Stimulated activated CD8-positive, alpha-beta memory T cell treated with anti-CD3 and anti-CD28 coated beads, Interleukin-7, amount 100 ng/mL, for 48 hours (primary cell): ENCODE measurements at regions not wholly inside any gene's neighbourhood (a gene's known extent, or its start where the extent isn't known, plus 50 kb on each side); places are given as distances from the start of the nearest gene placed in this dataset.
"Not testable (repeated sequence)": the region's sequence is repeated elsewhere in the genome, so short reads cannot be mapped to it uniquely, and the experiment has no call there.

ENCODE experiments used
- DNase-seq, 2 donors: peaks; one replicate each; pipeline ENCODE4 v3.0.0-alpha.2; 2020; ENCODE audit warnings: low read depth in 1 of 2; ENCODE audit errors: extremely low read depth in 1 of 2

DNA sequence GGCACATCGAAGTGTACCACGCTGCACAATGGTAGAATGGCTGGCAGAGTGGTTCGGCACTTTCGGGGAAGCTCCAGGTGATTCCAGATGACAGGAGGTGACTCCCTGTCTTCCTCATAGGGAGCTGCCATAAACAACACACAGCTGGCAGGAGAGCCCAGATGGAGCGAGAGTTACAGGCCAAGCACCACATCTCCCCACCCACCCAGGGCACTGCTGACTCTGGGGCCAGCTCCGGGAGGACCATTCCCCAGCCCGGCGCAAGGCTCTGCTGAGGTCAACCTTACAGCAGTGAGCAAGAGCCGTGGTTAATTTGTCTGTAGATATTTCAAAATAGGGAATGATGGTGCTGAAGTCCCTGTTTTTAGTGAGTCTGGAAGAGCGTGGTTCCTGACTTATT, 78.8 kb upstream of the HMGXB4 start:
- no peak for DNase-seq

DNA sequence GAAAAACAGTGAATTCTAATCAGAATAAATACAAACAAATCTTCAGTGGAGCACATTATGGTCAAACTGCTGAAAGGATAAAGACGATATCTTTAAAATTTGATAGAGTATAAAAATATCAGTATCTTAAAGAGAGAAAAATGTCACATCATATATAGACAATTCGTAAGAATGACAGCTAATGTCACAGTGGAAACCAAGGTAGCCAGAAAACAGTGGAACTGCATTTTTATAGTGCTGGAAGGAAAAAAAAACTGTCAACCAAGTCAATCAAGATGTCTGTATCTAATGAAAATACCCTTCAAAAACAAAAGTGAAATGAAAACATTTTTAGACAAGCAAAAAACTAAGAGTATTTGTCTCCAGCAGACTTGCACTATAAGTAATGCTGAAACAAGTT, 73.4 kb upstream of the HMGXB4 start:
- no peak for DNase-seq

DNA sequence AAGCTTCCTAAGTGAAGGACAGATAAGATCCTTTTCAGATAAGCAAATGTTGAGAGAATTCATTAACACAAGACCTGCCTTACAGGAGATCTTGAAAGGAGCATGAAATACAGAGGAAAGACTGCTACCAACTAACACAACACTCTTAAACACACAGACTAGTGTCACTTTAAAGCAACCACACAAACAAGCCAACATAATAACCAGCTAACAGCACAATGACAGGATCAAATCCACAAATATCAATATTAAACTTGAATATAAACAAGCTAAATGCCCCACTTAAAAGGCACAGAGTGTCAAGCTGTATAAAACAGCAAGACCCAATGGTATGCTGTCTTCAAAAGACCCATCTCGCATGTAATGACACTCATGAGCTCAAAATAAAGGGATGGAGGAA, 70.8 kb upstream of the HMGXB4 start:
- DNase-seq = no peak

DNA sequence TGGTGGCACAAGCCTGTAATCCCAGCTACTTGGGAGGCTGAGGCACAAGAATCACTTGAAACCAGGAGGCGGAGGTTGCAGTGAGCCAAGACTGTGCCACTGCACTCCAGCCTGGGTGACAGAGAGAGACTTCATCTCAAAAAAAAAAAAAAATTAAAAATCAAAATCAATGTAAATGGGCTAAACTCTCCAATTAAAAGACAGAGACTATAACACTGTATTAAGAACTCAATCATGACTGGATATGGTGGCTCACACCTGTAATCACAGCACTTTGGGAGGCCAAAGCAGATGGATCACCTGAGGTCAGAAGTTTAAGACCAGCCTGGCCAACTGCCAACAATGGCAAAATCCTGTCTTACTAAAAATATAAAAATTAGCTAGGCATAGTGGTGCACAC, 68.4 kb upstream of the HMGXB4 start:
- DNase-seq = not testable (repeated sequence)

DNA sequence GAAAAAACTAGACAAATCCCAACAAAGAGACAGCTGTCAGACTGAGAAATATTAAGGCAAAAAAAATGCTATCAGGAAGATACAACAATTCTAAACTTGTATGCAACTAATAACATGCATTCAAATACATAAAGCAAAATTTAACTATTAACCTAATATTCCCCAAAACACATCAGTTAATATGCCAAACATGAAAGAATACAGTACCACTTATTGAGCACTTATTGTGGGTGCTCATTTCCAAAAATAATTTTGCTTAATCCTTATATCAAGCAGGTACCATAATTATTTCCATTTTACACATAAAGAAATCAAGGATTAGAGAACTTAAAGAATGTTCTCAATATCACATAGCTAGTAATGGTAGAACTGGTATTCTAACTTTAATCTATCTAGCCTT, 67.7 kb upstream of the HMGXB4 start:
- DNase-seq = no peak

DNA sequence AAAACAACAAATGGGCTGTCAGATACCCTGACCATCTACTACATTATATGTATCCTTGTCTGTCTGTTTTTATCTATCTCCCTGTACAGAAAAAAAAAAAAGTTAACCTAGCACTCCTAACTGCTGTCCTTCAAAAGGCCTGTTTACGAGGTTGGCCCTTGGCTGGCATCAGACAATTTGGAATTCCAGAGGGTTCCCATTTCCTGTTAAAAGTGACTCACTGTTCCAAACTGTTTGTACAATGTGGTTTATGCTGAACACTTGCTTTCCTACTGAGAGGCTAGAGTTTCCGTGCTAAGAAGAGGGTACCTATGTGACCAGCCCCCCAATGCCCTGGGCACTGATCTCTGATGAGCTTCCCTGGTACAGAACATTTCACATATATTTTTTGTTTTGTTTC, 65.9 kb upstream of the HMGXB4 start:
- DNase-seq = no peak

DNA sequence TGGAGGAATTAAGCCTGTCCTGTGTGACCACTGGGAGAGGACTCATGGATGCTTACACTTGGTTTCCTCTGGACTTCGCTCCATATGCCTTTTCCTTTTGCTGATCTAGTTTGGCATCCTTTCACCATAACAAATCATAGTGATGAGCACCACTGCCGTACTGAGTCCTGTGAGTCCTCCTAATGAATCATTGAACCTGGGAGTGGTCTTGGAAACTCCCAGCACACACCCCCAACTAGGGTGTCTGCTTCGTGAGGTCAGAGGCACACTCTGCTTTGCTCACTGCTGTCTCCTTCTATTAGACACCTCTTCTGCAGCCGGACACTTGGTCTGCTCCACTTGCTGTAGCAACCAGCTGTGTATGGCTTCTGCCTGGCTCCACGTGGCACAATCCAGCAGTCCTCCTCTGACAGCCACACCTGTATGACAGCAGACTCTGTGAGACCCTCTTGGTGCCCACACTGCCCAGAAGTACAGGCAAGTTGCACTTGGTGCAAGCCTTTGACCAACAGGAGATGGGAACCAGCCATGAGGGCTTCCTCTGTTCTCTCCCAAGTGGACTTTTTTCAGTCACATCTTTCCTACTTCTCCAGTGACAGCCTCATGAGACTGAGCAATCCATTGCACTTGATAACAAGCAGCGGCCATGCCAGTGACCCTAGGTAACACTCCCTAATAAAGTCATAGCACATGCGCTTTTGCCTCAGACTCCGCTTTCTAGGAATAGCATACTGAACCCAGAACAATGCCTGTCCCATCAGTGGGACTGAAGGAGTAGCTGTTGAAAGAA, 65.0 kb upstream of the HMGXB4 start:
- no peak for DNase-seq

DNA sequence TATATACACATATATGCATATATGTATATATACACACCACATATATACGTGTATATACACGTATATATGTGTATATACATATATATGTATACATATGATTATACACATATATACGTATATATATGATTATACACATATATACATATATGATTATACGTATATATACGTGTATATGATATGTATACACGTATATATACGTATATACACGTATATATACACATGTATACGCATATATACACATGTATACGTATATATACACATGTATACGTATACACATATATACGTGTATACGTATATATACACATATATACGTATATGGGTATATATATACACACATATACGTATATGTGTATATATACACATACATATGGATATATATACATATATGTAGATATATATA, 62.1 kb upstream of the HMGXB4 start:
- DNase-seq = no peak

DNA sequence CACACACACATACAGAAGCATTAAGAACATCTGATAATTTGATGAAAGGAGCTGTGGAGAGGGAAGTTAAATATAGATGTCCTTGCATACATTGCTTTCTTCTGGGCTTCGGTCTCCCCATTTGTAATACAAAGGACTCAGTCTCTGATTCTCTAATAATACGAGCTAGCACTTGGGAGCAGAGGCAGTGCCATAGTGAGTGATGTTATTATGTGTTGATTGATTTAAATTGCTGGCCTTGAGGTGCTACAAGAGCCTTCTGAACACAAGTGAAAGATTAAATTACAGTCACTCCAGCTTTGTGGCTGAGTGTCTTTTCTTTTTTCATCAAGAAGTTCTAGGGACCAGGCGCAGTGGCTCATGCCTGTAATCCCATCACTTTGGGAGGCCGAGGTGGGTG, 61.5 kb upstream of the HMGXB4 start:
- no peak for DNase-seq

DNA sequence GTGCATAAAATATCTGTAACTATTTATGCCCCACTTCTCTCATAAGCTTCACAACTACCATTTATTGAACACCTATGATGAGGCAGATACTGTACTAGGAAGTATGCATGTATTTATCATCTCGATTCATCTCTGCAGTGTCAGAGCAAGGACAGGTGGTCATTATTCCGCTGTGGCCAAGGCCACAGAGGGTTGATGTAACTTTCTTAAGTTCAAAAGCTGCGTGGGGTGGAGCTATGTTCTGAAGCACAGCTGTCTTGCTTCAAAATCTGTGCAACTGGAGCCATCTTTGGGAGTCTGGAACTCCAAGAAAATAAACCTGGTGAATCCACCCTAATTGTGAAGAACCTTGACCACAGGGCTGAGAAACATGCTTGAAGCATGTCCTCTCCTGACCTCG, 60.2 kb upstream of the HMGXB4 start:
- no peak for DNase-seq

DNA sequence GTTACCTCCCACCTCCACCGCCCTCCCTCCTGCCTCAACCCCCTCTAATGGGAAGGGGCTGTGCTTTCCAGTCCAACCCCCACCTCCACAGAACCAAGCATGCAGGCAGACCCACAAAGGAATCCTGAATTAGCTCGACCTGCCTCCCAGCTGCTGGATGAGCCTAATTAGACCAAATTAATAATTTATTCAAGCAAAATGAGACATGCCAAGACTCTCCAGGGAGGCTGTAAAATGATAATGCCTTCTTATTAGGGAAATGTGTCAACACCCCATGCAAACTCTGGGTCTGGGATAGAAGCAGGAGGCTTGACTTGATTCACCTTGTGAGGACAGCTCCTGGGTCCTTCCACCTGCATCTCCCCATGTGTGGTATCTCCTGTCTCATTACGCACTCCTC, 59.4 kb upstream of the HMGXB4 start:
- no peak for DNase-seq

DNA sequence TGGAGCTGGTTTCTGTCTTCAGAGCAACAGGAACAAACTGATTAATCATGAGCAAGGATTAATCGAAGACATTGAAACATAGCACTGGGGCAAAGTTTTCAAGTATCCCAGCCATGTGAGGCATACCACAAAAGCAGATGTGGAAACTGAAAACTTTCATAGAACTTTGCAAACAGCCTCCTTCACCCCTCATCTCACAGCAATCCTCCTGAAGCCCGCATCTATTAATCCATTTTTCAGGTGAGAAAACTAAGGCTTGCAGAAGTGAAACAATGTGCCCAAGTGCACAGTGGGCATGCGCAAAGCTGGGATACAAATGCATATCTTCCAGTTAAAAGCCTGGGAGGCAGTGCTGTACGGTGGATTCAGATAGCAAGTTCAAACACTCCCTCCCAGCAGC, 58.6 kb upstream of the HMGXB4 start:
- DNase-seq = no peak

DNA sequence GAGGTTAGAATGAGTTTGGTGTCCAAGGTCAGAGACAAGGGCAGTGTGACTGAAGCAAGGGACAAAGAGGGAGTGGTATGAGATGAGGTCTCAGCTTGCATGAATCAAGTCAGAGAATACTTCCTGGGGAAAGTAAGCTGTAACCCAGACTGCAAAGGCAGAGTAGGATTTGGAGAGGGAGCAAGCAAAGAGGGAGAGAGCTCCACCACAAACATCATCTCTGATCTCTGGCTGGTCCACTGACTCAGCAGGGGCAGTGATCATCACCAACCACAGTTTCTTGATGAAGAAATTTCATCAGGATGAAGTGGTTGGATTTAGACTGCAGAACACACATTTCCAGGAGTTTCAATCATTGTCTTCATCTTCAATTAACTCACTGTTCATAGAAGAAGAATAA, 54.9 kb upstream of the HMGXB4 start:
- no peak for DNase-seq

DNA sequence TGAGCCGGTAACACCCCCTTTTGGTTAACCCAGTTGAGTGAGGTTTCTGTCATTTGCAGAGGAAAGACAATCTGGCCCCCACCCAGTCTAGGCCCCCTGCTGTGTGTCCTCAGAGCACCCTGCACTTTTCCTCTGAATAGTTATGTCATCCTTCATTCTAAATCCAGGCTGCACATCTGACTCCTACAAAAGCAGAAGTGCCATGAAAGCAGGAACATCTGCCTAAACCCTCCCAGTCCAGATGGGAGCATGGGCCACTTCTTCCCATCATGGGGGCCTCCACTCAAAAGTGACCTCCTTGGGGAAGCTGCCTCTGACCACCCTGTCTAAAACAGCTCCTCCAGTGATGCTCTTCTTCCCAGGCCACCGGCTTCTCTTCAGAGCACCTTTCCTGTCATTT, 53.7 kb upstream of the HMGXB4 start:
- DNase-seq = no peak

DNA sequence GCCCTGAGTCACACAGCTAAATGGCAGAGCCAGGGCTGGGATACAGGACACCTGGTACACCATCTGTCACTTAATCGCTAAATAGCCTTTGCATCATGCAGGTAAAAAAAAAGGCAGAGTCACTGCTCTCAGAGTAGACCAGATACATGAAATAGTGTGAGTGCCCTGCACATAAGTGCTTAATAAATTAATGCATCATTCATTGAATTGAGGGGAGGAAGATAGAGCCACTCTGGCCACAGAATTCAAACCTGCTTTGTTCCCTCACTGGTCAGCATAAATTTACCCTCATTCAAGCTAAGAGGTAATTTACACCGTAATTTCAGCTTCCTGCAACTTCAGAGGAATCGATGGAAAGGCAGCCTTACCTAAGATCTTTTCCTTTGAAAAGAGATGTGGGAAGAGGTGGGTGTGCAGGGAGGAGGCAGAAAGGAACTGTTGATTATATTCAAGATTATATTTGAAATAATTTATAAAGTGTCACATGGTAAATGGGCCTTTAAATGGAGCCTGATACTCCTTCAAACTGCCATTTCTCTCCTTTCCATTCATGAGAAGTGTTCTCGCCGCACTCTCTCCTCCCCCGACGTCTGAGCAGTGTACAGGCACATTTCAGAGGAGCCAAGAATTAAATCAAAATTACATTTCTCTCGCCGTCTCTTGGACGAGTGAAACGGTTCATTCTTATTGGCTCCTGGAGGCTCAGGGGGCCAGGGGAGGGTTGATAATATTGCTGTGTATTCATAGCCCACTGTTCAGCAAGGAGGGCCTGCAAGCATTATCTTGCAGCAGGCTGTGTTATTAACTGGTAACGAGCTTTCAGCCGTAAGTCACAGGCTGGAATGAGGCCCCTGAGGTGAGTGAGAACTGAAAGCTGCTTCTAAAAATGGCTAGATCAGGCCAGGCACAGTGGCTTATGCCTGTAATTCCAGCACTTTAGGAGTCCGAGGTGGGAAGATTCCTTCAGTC, 52.2 kb upstream of the HMGXB4 start:
- DNase-seq = no peak

DNA sequence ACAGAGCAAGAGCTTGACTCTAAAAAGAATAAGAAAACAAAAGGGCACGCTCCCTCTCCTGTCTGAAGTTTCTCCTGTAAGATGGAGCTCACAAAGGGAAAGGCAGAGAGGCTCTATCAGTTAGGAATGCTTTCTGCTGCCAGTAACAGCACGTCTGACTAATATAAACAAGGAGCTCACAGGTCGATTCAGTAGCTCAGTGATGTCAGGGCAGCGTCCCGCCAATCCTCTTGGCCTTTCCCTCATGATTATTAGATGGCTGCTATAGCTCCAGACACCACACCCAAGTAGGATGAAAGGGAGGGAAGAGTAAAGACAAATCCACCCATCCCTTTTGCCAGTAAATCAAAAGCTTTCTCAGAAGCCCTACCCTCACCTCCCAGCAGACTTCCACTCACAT, 51.3 kb upstream of the HMGXB4 start:
- DNase-seq = no peak

DNA sequence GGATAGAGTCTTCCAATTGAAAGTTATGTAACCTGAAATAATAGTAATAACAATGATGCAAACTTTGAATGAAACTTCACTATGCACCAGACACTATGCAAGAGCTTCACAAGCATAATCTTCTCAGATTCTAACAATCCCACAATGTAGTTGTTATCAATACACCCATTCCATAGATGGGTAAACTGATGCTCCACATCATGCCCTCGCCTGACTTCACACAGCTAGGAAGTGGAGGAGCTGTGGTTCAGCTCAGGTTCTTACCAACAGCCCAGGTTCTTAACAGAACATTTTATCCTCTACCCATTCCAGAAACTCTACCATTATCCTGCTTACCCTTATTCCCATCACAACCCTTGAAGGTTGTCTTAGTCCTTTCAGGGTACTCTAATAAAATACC, 50.4 kb upstream of the HMGXB4 start:
- no peak for DNase-seq
